Astrocyte (in vitro differentiated cells and primary cell): ENCODE measurements at regions not wholly inside any gene's neighbourhood (a gene's known extent, or its start where the extent isn't known, plus 50 kb on each side); places are given as distances from the start of the nearest gene placed in this dataset.

Experiments
- DNase-seq: peaks from one replicate; pipeline ENCODE4 v3.0.0-alpha.2; 2010; ENCODE audit warnings: low read depth
- FAIRE-seq: peaks from 2 replicates; lab custom pipeline; 2011; peaks lifted over from hg19 to GRCh38; lab: Jason Lieb, UNC
- H2AFZ ChIP-seq: 2 replicates; pipeline ENCODE4 v1.6.0; 2012; ENCODE audit warnings: low read depth, low read length, inconsistent platforms
- H3K27ac ChIP-seq: 2 replicates; pipeline ENCODE4 v1.5.1; 2011; ENCODE audit warnings: low read depth, low read length, inconsistent platforms
- H3K27me3 ChIP-seq: 2 replicates; pipeline ENCODE4 v1.6.0; 2011; ENCODE audit warnings: low read length, inconsistent platforms; ENCODE audit not compliant: insufficient read depth
- H3K36me3 ChIP-seq: 2 replicates; pipeline ENCODE4 v1.5.1; 2011; ENCODE audit warnings: low read length, inconsistent platforms; ENCODE audit not compliant: insufficient read depth
- H3K4me1 ChIP-seq: 2 replicates; pipeline ENCODE4 v1.5.1; 2011; ENCODE audit warnings: low read length, inconsistent platforms; ENCODE audit not compliant: insufficient read depth
- H3K4me2 ChIP-seq: 2 replicates; pipeline ENCODE4 v1.6.0; 2012; ENCODE audit warnings: low read length, inconsistent platforms
- H3K4me3 ChIP-seq: 2 replicates; pipeline ENCODE4 v1.5.1; 2011; ENCODE audit warnings: low read depth, mild to moderate bottlenecking, low read length, inconsistent platforms; ENCODE audit not compliant: insufficient read depth
- H3K79me2 ChIP-seq: 2 replicates; pipeline ENCODE4 v1.6.0; 2012; ENCODE audit warnings: mild to moderate bottlenecking, low read length, inconsistent platforms; ENCODE audit not compliant: insufficient read depth
- H3K9ac ChIP-seq: 2 replicates; pipeline ENCODE4 v1.6.0; 2012; ENCODE audit warnings: mild to moderate bottlenecking, low read length, inconsistent platforms
- H3K9me3 ChIP-seq: 2 replicates; pipeline ENCODE4 v1.5.1; 2012; ENCODE audit warnings: low read depth, mild to moderate bottlenecking, low read length, inconsistent platforms; ENCODE audit not compliant: insufficient read depth
- H4K20me1 ChIP-seq: 2 replicates; pipeline ENCODE4 v1.6.0; 2012; ENCODE audit warnings: low read length, inconsistent platforms; ENCODE audit not compliant: insufficient read depth
- H3K27ac Mint-ChIP-seq: one replicate; pipeline ENCODE4 v1.8.0; 2021; ENCODE audit warnings: mild to moderate bottlenecking, mixed read lengths; ENCODE audit not compliant: unreplicated experiment
- H3K27me3 Mint-ChIP-seq: one replicate; pipeline ENCODE4 v1.8.0; 2021; ENCODE audit warnings: low read depth, mixed read lengths; ENCODE audit not compliant: unreplicated experiment
- H3K36me3 Mint-ChIP-seq: one replicate; pipeline ENCODE4 v1.8.0; 2021; ENCODE audit warnings: low read depth, mixed read lengths; ENCODE audit not compliant: unreplicated experiment
- H3K4me1 Mint-ChIP-seq: one replicate; pipeline ENCODE4 v1.8.0; 2021; ENCODE audit warnings: low read depth, mixed read lengths; ENCODE audit not compliant: unreplicated experiment
- H3K4me3 Mint-ChIP-seq: one replicate; pipeline ENCODE4 v1.8.0; 2021; ENCODE audit warnings: mild to moderate bottlenecking, moderate library complexity, mixed read lengths; ENCODE audit not compliant: unreplicated experiment
- H3K9me3 Mint-ChIP-seq: one replicate; pipeline ENCODE4 v1.8.0; 2021; ENCODE audit warnings: mild to moderate bottlenecking, mixed read lengths; ENCODE audit not compliant: unreplicated experiment
- CTCF ChIP-seq: IDR thresholded peaks from 2 replicates; pipeline ENCODE4 v1.5.1; 2011; ENCODE audit warnings: low read depth, mild to moderate bottlenecking, inconsistent platforms, low read length, moderate library complexity; ENCODE audit not compliant: insufficient read depth
- EZH2 ChIP-seq: IDR thresholded peaks from 2 replicates; pipeline ENCODE4 v1.6.1; 2012; ENCODE audit warnings: mild to moderate bottlenecking, low read length, inconsistent platforms; ENCODE audit not compliant: insufficient read depth

GRCh38 chrX:3522101-3522650 lies 175.7 kb upstream of the MXRA5 start:
- H3K4me2 ChIP-seq, result peak overlapping the region; percentile 6
- no peaks in the 10 kb centered on the region for H3K36me3 ChIP-seq
- H3K27ac Mint-ChIP-seq, result no peak overlapping the region
- H3K79me2 ChIP-seq, result no peaks in the 10 kb centered on the region
- no peaks in the 10 kb centered on the region for H4K20me1 ChIP-seq
- no peak overlapping the region for H3K4me3 ChIP-seq
- TF ChIP-seq EZH2 (no peak), CTCF (no peak)
- no peaks in the 10 kb centered on the region for H3K27me3 ChIP-seq
- H2AFZ ChIP-seq, result no peak overlapping the region
- peak overlapping the region; percentile 65 for H3K27ac ChIP-seq
- DNase-seq (peak; percentile 92), FAIRE-seq (peak; percentile 100)
- H3K4me3 Mint-ChIP-seq, result no peak overlapping the region
- peak overlapping the region; percentile 43 for H3K9ac ChIP-seq
- peaks cover 26% of the 10 kb centered on the region for H3K4me1 Mint-ChIP-seq
- no peaks in the 10 kb centered on the region for H3K27me3 Mint-ChIP-seq
- H3K4me1 ChIP-seq, result peaks cover 22% of the 10 kb centered on the region
- no peaks in the 10 kb centered on the region for H3K9me3 ChIP-seq
- H3K36me3 Mint-ChIP-seq, result no peaks in the 10 kb centered on the region
- peaks cover 7% of the 10 kb centered on the region for H3K9me3 Mint-ChIP-seq

GRCh38 chrX:3521396-3521795 lies 174.9 kb upstream of the MXRA5 start:
- FAIRE-seq (peak; percentile 87), DNase-seq (peak; percentile 61)
- Histone ChIP-seq H3K4me2 (no peak overlapping the region), H3K4me3 (no peak overlapping the region), H2AFZ (no peak overlapping the region), H3K9me3 (no peaks in the 10 kb centered on the region), H3K4me1 (peaks cover 19% of the 10 kb centered on the region), H3K9ac (peak overlapping the region; percentile 43), H3K27me3 (no peaks in the 10 kb centered on the region), H4K20me1 (no peaks in the 10 kb centered on the region), H3K36me3 (no peaks in the 10 kb centered on the region), H3K27ac (peak overlapping the region; percentile 65), H3K79me2 (no peaks in the 10 kb centered on the region)
- H3K36me3 Mint-ChIP-seq, result no peaks in the 10 kb centered on the region
- H3K9me3 Mint-ChIP-seq, result peaks cover 7% of the 10 kb centered on the region
- no peaks in the 10 kb centered on the region for H3K27me3 Mint-ChIP-seq
- H3K4me3 Mint-ChIP-seq, result peak overlapping the region; percentile 54
- no peak for TF ChIP-seq EZH2
- TF ChIP-seq CTCF, result no peak
- H3K4me1 Mint-ChIP-seq, result peaks cover 26% of the 10 kb centered on the region
- no peak overlapping the region for H3K27ac Mint-ChIP-seq

- peak overlapping the region; percentile 65 for H3K27ac ChIP-seq
- H3K27me3 ChIP-seq, result no peaks in the 10 kb centered on the region
- Mint-ChIP-seq H3K27ac (no peak overlapping the region), H3K4me3 (peak overlapping the region; percentile 54), H3K36me3 (no peaks in the 10 kb centered on the region), H3K27me3 (no peaks in the 10 kb centered on the region), H3K9me3 (peaks cover 7% of the 10 kb centered on the region), H3K4me1 (peaks cover 26% of the 10 kb centered on the region)
- no peak overlapping the region for H2AFZ ChIP-seq
- H3K4me1 ChIP-seq, result peaks cover 17% of the 10 kb centered on the region
- H3K36me3 ChIP-seq, result no peaks in the 10 kb centered on the region
- no peak overlapping the region for H3K4me3 ChIP-seq
- DNase-seq, result peak; percentile 78
- TF ChIP-seq CTCF (no peak), EZH2 (no peak)
- no peak overlapping the region for H3K4me2 ChIP-seq
- H3K79me2 ChIP-seq, result no peaks in the 10 kb centered on the region
- H3K9me3 ChIP-seq, result no peaks in the 10 kb centered on the region
- peak overlapping the region; percentile 43 for H3K9ac ChIP-seq
- no peak for FAIRE-seq
- H4K20me1 ChIP-seq, result no peaks in the 10 kb centered on the region
Observed at GRCh38 chrX:3520982-3521381, 174.5 kb upstream of the MXRA5 start.
